Ovary (tissue), 3 donors: ENCODE measurements at regions not wholly inside any gene's neighbourhood (a gene's known extent, or its start where the extent isn't known, plus 50 kb on each side); places are given as distances from the start of the nearest gene placed in this dataset.

Experiments used
- EP300 ChIP-seq: sonication (generic); formaldehyde crosslinking; IDR thresholded peaks from one replicate; pipeline ENCODE4 v1.6.1; 2017; ENCODE audit warnings: antibody characterized with exemption
- POLR2A ChIP-seq: fragments of 450-650 bp; IDR thresholded peaks from one replicate; pipeline ENCODE4 v1.6.1; 2017; ENCODE audit warnings: antibody characterized with exemption, mild to moderate bottlenecking, moderate library complexity
- TF ChIP-seq, protein P1 (sequence below), 3 donors: fragments of 450-650 bp in 2 of 3; fragments of 200-600 bp in 1 of 3; IDR thresholded peaks; one replicate each; pipeline versions ENCODE4 v1.5.1 to v1.8.0; 2016 to 2022; ENCODE audit warnings: antibody characterized with exemption in 3 of 3, mild to moderate bottlenecking in 1 of 3
- donor health status: DM: no; HTN: no; CAD: no.

DNA sequence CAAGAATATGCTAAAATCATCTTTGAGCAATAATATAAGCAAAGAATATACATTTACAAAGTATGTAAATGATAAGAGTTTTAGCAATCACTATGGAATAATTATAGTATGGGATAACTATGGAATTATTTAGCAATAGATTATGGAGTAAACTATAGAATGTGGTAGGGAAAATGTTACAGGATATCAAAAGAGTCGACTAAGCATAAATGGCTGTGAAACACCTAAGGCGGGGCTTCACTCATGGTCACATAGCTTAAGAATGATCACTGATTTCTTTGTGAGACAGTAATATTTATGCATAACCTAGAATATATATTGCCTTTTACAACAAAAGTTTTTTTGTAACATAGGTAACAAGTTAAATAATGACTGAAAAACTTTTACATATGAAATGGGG lies 2049.7 kb downstream of the ARAP2 start:
- TF ChIP-seq POLR2A (no peak), EP300 (no peak)
- TF ChIP-seq, protein P1, sequence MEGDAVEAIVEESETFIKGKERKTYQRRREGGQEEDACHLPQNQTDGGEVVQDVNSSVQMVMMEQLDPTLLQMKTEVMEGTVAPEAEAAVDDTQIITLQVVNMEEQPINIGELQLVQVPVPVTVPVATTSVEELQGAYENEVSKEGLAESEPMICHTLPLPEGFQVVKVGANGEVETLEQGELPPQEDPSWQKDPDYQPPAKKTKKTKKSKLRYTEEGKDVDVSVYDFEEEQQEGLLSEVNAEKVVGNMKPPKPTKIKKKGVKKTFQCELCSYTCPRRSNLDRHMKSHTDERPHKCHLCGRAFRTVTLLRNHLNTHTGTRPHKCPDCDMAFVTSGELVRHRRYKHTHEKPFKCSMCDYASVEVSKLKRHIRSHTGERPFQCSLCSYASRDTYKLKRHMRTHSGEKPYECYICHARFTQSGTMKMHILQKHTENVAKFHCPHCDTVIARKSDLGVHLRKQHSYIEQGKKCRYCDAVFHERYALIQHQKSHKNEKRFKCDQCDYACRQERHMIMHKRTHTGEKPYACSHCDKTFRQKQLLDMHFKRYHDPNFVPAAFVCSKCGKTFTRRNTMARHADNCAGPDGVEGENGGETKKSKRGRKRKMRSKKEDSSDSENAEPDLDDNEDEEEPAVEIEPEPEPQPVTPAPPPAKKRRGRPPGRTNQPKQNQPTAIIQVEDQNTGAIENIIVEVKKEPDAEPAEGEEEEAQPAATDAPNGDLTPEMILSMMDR (IDR thresholded peaks at IDR 0.05): no peak
